DMS53 treated with DMSO at 0.1 percent for 48 hours (cell line): ENCODE measurements at regions not wholly inside any gene's neighbourhood (a gene's known extent, or its start where the extent isn't known, plus 50 kb on each side); places are given as distances from the start of the nearest gene placed in this dataset.
A peak's percentile ranks its signal among the peaks of the same experiment; 100 is the strongest.
"Not testable (repeated sequence)": the region's sequence is repeated elsewhere in the genome, so short reads cannot be mapped to it uniquely, and the experiment has no call there.

Source experiments
- DNase-seq: peaks from one replicate; lab custom pipeline; 2025; ENCODE audit not compliant: unreplicated experiment; lab: John Stamatoyannopoulos, UW

DNA sequence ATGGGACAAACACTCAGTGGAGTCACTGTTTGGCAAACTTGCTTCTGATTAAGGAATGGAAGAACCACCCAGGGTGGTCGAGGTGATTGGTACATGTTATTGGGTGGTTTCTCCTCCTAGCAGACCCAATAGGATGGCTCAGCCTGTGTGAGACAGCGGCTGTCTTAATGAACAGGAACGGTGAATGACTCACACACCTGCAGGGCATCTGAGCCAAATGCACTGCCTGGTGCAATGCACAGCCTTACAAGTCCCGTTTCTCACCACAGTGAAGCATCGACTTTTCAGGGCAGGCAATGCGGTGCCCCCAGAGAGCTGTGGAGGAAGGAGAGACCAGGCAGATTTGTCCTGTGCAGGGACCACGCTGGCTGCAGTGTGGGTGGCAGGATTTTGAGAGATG is 238.5 kb downstream of the FGF9 start:
- DNase-seq, result no peak

DNA sequence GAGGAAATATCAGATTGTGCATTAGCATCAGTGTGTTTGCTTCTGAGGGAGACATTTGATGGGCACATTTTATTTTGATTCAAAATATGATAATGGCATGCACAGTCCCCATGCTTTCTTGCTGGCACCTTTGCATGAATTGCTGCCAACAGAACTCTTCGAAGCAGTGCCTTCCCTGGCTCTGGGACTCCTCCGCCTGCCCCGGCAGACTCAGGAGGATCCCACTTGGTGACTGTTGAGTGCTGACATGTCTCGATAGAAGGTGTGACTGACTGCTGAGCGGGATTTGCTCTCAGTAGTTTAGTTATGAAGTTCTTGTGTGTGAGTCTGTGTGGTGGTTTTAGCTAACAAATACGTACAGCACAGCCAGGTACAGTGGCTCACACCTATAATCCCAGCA is 239.7 kb downstream of the FGF9 start:
- no peak for DNase-seq

DNA sequence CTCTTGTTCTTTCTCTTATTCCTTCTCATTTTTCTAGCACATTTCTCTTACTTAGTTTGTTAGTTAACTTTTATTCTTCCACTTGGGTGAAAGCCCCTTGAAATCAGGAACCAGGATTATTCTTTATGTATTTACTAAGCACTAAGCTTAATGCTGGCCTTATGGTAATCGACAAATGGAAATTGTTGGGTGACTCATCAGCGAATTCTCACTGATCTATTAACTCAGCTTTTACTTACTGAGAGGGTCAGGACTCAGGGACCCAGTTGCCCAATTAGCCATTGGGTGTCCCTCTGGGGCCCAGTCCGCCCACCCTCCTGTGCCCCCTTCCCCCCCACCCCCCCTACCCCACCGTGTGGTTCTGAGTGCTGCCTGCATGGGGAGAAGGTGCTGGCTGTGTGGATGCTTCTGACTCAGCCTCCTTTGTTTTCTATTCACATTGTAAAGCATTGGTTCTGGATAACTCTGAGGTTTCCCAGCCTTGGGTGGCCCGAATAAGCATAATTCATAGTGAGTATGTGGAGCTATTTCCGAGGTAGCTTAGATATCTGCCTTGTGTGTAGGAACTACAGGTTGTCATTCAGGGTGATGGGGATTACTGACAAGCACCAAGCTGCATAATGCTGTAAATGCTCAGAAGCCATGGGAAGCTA is 240.9 kb downstream of the FGF9 start:
- no peak for DNase-seq

DNA sequence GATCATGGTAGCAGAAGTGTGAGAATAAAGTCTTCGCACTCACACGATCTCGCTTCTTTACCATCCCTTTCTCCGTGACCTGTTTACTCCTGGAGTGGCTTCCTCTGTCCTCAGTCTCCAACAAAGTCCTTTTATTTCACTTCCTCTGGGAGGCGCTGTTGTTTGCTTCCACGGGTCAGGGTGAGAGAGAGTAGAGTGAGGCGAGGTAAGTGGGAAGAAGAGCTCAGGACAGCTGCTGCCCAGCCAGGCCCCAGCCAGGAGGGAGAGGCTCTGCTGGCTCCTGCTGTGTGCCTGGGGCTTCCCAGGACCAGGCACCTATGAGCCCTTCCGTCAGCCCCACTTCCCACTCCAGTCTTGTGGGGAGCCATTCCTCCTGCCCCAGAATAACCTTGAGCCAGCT is 242.1 kb downstream of the FGF9 start:
- DNase-seq, result peak; percentile 78

DNA sequence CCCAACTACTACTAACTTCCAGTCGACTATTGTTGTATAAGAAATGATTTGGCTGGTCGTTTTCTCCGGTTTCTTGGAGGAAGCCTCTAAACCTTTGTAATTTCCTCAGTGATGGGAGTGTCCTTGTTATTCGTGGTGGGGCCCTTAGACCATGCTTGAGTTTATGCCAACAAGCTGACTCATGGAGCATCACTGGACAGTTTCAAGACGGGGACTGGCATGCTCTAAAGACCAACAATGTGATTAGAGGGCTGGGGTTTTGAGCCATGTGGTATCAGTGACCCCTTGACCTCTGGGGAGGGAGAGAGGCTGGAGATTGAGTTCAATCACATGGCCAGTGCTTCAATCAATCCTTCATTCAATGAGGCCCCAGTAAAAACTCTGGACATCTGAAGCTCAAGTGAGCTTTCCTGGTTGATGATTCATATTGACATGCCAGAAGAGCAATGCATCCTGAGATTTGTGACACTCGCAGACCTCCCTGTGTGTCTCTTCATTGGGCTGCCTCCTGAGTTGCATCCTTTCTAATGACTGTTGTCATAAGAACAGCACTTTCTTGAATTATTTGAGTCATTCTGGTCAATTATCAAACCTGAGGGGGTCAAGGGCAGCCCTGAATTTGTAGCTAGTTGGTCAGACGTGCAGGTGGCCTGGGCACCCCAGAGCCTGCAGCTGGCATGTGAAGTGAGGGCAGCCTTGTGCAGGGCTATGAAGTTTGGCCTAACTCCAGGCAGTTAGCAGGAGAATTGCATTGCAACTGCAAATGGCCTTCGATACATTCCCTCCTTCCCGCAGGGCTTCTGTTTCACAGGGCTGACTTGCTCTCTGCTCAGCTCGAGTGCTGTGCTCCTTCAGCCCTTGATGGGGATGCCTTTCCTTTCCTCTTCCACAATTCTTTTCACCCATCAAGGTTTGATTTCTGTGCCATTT is 246.5 kb downstream of the FGF9 start:
- DNase-seq, result no peak

DNA sequence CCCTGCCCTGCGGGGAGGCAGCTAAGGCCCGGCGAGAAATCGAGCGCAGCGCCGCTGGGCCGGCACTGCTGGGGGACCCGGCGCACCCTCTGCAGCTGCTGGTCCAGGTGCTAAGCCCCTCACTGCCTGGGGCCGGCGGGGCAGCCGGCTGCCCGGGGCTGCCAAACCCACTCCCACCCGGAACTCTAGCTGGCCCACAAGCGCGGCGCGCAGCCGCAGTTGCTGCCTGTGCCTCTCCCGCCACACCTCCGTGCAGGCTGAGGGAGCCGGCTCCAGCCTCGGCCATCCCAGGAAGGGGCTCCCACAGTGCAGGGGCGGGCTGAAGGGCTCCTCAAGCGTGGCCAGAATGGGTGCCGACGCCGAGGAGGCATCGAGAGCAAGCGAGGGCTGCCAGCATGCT is 249.9 kb downstream of the FGF9 start:
- DNase-seq, result not testable (repeated sequence)

DNA sequence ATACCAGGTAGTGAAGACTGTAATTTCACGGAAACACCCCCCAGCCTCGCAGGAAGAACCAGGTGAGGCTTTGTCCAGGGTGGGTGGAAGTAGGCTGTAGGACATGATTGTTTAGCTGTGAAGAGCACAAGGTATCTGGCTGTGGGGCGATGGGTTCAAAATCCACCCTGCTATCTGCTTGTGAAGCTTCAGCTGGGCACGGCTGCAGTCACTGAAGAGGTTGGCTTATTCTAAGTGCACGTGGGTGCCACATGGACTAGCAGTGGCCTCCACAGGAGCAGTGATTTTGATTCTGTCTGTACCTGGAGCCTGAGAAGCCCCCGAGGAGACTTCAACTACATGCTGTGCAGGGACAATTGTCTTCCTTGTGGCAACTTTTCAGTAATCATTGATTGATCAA is 254.1 kb downstream of the FGF9 start:
- no peak for DNase-seq

DNA sequence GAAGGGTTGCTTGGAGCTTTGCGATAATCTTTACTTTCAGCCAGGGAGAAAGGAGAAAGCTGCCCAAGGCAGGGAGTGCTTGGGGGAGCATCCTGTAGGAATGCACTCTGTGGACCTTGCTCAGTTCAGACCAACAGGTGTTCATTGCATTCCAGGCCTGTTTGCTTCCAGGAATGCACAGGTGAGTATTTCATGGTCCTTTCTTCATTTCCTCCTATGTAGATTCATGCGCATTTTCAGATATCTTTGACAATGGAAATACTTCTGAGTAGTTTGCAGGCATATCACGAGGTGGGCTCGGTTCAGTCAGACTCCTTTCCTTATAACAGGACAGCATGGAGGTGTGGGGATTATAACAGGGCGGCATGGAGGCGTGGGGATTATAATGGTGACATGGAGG is 254.8 kb downstream of the FGF9 start:
- DNase-seq, result no peak

DNA sequence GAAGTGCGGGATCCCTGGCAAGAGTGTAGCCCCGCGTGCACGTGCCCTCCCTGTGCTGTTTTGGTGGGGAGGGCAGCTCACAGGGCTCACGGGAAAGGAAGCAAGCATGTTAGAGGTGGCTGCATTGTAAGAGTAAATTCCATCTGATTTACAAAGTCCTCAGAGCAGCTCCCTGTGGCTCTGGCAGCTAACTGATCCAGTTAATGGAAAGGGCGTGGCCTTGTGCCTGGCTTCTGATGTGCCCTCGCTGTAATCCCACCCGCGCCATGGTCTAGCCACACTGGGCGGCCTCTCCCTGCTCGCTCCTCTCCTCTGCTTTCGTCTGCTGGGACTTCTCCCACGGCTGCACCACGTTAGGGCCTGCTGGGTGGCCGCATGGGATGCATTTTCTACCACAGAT is 258.5 kb downstream of the FGF9 start:
- no peak for DNase-seq

DNA sequence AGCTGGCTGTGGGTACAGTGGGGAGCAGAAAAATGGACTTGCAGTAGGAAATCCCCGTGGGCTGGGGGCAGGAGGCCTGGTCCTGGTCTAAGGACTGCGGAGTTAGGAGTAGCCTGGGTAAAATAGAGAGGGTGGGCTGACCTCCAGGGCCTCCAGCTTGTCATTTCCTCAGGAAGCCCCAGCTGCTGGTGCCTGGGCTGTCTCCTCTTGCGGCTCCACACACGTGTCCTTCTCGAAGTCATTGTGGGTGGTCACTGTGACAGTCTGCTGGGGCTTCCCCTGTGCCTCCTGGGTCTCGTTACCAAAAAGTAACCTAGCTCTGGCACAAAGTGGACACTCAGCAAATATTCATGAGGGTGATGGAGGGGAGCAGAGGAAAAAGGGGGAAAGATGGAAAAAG is 259.7 kb downstream of the FGF9 start:
- DNase-seq, result no peak

DNA sequence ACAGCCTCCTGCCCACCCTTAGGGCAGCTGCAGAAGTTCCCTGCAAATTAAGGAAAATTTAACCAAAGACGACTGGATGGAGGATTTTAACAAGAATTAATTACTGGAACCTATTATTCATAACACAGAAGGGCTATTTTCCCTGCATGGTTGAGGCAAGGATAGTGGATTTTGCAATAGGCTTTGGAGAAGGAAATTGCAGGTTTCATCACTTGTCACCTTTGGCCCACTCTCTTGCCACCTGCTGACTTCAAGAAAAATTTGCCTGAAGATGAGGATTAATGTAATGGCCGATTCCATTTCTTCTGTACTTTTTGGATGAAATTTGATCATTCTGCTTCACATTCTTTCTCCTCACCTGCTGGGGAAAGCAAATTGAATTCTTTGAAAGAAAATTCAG is 261.7 kb downstream of the FGF9 start:
- DNase-seq, result no peak

DNA sequence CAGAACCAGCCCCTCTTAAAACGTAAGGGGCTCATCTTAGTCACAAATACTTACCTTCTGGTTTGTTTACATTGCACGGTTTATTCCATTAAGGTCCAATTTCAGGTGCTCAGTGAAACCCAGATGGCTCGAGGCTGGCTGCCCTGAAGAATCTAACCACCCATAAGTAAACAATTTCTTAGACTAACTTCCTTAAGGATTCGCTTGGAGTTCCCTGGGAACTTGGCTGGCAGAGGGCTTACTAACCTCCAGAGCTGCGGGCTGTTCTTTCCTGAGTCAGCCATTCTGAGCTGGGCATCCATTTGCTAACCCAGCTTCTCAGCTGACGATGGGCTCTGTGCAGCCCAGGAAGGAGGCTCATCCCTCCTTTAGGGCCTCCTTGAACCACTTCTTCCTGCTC is 262.1 kb downstream of the FGF9 start:
- DNase-seq, result no peak

DNA sequence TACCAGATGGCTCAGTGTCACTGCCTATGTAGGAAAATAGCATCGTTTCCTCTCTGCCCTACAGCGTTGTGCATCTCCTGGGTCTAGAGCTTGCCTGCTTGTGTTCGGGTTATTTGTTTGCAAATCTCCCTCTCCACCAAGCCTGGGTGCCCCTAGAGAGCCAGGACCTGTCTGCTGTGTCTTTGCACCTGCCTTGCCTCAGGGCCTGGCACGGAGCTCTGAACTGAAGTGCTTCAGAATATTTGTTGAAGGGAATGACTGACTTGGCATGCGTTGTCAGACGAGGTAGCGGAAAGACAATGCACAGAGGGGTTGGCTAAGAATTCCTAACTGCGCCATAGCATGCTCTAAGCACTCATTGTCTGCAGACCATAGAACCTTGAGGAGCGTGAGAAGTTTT is 263.4 kb downstream of the FGF9 start:
- peak; percentile 95 for DNase-seq

DNA sequence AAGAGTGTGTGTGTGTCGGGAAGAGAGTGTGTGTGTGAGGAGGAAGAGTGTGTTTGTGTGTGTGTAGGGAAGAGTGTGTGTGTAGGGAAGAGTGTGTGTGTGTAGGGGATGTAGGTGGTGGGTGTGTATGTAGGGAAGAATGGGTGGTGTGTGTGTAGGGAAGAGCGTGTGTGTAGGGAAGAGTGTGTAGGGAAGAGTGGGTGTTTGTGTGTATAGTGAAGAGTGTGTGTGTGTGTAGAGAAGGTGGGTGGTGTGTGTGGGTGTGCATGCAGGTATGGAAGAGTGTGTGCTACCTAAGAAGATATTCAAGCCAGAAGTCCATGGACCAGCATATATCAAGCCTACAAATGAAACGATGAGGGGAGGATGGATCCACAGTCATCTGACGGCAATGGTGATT is 265.8 kb downstream of the FGF9 start:
- DNase-seq, result no peak

DNA sequence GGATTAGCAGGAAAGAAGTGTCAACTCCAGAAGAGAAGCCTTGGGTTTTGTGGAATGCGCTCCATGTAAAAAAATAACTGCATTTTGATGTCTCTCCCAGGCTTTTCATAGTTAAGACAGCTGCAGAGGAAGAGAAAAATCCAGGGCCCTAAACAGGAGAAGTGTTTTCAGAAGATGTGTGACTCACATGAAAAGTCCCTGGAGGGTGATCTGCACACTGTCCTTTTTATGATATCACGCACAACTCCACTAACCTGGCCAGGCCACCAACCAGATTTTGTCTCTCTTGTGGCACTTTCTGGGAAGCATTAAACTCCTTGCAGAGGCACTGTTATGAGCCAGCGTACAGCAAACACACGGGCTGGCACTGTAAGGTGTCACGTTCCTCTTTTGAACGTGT is 267.3 kb downstream of the FGF9 start:
- DNase-seq, result no peak

DNA sequence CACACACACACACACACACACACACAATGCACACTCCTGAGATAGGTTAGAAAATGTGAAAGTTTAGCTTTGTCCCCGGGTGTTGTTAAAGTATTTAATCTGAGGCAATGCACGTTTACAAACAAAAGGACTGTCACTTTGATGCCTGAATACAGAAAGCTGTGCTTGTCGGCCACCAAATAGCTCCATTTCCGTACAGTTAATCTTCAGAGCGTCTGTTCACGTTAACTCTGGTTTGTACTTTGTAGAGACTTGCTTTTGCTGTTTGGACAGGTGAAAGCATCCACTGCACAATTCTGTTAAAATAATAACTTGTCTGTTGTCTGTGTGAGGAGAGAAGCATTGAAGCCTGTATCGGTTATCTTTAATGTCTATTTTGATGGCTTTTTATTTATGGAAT is 267.8 kb downstream of the FGF9 start:
- no peak for DNase-seq

DNA sequence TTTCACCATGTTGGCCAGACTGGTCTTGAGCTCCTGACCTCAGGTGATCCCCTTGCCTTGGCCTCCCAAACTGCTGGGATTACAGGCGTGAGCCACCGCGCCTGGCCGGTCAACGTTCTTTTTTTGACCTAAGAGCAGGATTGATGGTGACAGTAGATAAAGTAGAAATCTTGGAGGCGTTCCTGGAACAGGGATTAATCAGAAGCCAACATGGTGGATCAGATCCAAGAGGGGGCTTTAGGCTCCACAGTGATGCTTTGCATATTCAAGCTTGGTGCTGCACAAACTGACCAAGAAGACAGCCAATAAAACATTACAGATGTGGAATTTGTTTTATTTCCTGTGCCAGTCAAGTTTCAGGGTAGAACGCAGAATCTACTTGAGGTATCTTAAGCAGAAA is 271.2 kb downstream of the FGF9 start:
- DNase-seq, result no peak

DNA sequence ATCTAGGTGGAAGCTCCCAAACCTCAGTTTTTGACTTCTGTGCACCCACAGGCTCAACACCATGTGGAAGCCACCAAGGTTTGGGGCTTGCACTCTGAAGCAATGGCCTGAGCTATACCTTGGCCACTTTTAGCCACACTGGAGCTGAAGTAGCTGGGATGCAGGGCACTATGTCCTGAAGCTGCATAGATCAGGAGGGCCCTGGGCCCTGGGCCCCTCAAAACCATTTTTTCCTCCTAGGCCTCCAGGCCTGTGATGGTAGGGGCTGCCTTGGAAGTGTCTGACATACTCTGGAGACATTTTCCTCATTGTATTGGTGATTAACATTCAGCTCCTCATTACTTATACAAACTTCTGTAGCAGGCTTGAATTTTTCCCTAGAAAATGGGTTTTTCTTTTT is 273.7 kb downstream of the FGF9 start:
- no peak for DNase-seq

DNA sequence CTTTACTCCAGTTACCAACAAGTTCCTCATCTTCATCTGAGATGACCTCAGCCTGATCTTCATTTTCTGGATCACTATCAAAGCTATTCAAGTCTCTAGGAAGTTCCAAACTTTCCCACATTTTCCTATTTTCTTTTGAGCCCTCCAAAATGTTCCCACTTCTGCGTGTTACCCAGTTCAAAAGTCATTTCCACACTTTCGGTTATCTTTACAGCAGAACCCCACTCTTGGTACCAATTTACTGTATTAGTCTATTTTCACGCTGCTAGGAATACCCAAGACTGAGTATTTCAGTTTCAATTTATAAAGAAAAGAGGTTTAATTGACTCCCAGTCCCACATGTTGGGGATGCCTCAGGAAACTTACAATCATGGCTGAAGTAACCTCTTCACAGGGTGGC is 274.3 kb downstream of the FGF9 start:
- DNase-seq, result no peak

DNA sequence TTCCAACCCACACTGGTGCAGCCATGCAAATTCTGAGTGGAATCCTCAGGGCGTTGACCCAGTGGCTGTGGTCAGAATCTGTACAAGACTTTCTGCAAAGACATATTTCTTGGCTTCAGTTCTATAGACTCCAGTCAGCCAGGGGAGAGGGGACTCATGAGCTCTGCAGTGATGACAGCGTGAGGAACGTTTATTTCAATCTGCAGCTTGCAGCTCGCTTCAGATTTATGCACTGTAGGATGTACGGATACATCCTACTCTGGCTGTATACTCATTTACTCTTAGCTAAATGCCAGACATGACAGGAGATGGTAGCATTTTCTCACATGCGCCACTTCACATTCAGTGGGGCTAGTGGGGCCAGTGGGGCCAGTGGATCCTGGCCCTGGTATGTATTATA is 276.1 kb downstream of the FGF9 start:
- no peak for DNase-seq

DNA sequence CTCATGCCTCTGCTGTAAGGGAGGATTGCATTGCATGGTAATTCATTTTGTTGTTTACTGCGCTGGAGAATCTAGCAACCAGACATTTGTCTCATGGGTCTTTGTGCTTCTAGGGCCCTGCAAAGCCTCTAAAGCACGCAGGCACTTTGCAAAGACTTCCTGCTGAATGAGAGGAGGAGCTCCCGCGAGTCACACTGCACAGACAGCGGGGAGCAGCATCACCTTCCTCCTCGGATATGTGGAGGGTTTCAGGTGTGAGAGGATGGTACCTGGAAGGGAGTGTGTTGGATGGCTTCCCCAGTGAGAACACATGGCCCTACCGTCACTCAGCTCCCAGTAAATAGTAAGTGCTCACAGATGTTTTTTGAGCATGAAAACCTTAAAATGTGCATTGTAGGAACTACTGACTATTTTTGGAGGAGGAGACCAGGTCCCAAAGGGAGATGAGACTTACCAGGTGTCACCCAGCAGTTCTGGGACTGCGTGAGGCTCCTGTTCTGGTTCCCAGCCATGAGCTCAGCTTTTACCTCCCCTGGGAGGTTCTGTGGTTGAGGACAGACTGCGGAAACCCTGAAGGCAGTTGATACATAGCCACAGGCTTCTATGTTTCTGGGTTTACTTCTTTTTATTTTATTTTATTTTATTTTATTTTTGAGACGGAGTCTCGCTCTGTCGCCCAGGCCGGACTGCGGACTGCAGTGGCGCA is 278.0 kb downstream of the FGF9 start:
- DNase-seq, result no peak

DNA sequence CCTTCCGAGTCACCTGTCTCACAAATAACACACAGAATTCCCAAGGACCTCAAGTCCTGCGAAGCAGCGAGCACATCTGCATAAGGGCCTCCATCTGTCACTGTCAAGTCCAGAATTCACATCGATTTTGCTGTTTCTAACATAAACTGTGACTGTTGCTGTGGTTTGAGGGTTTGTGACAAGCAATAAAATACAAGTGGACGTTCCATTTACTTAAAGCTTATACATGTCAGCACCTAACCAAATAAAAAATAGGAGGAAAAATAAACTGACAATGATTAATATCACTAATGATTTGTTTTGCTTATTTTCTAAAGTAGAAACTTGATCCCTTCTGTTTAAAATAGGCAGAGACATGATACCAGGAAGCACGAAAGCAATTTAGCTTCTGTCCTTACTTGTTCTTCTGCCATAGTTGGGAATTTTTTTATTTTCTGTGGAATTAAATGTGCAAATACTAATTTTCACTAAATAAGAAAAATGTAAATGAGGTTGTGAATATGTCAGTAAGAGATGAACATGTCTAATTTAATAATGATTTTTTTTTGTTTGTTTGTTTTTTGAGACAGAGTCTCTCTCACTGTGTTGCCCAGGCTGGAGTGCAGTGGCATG is 279.1 kb downstream of the FGF9 start:
- DNase-seq, result peak; percentile 62
